ENCODE measurements at regions not wholly inside any gene's neighbourhood (a gene's known extent, or its start where the extent isn't known, plus 50 kb on each side); places are given as distances from the start of the nearest gene placed in this dataset.
"Not testable (repeated sequence)": the region's sequence is repeated elsewhere in the genome, so short reads cannot be mapped to it uniquely, and the experiment has no call there.

GRCh38 chr3:177835008-177835407 lies 637.7 kb upstream of the TBL1XR1 start:
- peak; percentile 75 for DNase-seq

GRCh38 chr3:177835917-177836316 lies 638.6 kb upstream of the TBL1XR1 start:
- peak; percentile 49 for DNase-seq

GRCh38 chr3:177836671-177837070 lies 639.4 kb upstream of the TBL1XR1 start:
- peak; percentile 53 for DNase-seq

GRCh38 chr3:177837951-177838655 lies 640.8 kb upstream of the TBL1XR1 start:
- DNase-seq, result peak; percentile 19

- no peak for DNase-seq
These were observed 641.6 kb upstream of the TBL1XR1 start for GRCh38 chr3:177838766-177839350.

- no peak for DNase-seq
These were observed 645.0 kb upstream of the TBL1XR1 start for GRCh38 chr3:177842302-177842701.

- peak; percentile 11 for DNase-seq
These were observed 645.8 kb upstream of the TBL1XR1 start for GRCh38 chr3:177842743-177843734.

GRCh38 chr3:177852001-177852807 lies 654.9 kb upstream of the TBL1XR1 start:
- peak; percentile 22 for DNase-seq

- DNase-seq, result no peak
These were observed 657.7 kb upstream of the TBL1XR1 start for GRCh38 chr3:177855021-177855420.

GRCh38 chr3:177860184-177860583 lies 662.9 kb upstream of the TBL1XR1 start:
- DNase-seq, result no peak

GRCh38 chr3:177862962-177863491 lies 665.7 kb upstream of the TBL1XR1 start:
- no peak for DNase-seq

GRCh38 chr3:177871267-177871666 lies 665.0 kb upstream of the KCNMB2 start:
- DNase-seq, result not testable (repeated sequence)

GRCh38 chr3:177878192-177878591 lies 658.0 kb upstream of the KCNMB2 start:
- DNase-seq, result no peak

- DNase-seq, result no peak
These were observed 657.3 kb upstream of the KCNMB2 start for GRCh38 chr3:177878957-177879356.

GRCh38 chr3:177881351-177881750 lies 654.9 kb upstream of the KCNMB2 start:
- DNase-seq, result no peak

- DNase-seq, result no peak
These were observed 654.0 kb upstream of the KCNMB2 start for GRCh38 chr3:177882124-177882648.

GRCh38 chr3:177883091-177883490 lies 653.1 kb upstream of the KCNMB2 start:
- no peak for DNase-seq

GRCh38 chr3:177883957-177884356 lies 652.3 kb upstream of the KCNMB2 start:
- peak; percentile 35 for DNase-seq

- DNase-seq, result no peak
These were observed 651.2 kb upstream of the KCNMB2 start for GRCh38 chr3:177885063-177885462.

- no peak for DNase-seq
These were observed 649.7 kb upstream of the KCNMB2 start for GRCh38 chr3:177886501-177886900.

- no peak for DNase-seq
These were observed 648.8 kb upstream of the KCNMB2 start for GRCh38 chr3:177887475-177887874.

GRCh38 chr3:177889161-177889560 lies 647.1 kb upstream of the KCNMB2 start:
- no peak for DNase-seq

All from hematopoietic multipotent progenitor cell treated with erythropoietin and hydrocortisone succinate and interleukin-3 and kit ligand, for 4 days (in vitro differentiated cells).